GM10266 (cell line): ENCODE measurements at regions not wholly inside any gene's neighbourhood (a gene's known extent, or its start where the extent isn't known, plus 50 kb on each side); places are given as distances from the start of the nearest gene placed in this dataset.

Source experiments
- DNase-seq: peaks from one replicate; pipeline ENCODE4 v3.0.0; 2012; ENCODE audit errors: extremely low spot score
- TF ChIP-seq, protein P1 (sequence below): IDR thresholded peaks from 2 replicates; pipeline ENCODE4 v1.5.1; 2012; ENCODE audit warnings: mild to moderate bottlenecking, low read depth; ENCODE audit not compliant: control insufficient read depth, insufficient read depth; ENCODE audit errors: missing control alignments

DNA sequence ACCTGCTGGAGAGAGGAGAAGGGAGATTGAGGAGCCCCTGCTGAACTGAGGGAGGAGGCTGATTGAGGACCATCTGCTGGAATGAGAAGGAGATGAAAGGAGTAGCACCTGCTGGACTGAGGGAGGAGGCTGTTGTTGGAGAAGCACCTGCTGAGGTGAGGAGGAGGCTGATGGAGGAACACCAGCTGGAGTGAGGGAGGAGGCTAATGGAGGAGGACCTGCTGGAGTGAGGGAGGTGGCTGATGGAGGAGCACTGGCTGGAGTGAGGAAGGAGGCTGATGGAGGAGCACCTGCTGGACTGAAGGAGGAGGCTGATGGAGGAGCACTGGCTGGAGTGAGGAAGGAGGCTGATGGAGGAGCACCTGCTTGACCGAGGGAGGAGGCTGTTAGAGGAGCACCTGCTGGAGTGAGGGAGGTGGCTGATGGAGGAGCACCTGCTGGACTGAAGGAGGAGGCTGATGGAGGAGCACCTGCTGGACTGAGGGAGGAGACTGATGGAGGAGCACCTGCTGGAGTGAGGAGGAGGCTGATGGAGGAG lies 409.2 kb upstream of the MYT1L start:
- no peak for DNase-seq
- TF ChIP-seq, protein P1, sequence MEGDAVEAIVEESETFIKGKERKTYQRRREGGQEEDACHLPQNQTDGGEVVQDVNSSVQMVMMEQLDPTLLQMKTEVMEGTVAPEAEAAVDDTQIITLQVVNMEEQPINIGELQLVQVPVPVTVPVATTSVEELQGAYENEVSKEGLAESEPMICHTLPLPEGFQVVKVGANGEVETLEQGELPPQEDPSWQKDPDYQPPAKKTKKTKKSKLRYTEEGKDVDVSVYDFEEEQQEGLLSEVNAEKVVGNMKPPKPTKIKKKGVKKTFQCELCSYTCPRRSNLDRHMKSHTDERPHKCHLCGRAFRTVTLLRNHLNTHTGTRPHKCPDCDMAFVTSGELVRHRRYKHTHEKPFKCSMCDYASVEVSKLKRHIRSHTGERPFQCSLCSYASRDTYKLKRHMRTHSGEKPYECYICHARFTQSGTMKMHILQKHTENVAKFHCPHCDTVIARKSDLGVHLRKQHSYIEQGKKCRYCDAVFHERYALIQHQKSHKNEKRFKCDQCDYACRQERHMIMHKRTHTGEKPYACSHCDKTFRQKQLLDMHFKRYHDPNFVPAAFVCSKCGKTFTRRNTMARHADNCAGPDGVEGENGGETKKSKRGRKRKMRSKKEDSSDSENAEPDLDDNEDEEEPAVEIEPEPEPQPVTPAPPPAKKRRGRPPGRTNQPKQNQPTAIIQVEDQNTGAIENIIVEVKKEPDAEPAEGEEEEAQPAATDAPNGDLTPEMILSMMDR: no peak

DNA sequence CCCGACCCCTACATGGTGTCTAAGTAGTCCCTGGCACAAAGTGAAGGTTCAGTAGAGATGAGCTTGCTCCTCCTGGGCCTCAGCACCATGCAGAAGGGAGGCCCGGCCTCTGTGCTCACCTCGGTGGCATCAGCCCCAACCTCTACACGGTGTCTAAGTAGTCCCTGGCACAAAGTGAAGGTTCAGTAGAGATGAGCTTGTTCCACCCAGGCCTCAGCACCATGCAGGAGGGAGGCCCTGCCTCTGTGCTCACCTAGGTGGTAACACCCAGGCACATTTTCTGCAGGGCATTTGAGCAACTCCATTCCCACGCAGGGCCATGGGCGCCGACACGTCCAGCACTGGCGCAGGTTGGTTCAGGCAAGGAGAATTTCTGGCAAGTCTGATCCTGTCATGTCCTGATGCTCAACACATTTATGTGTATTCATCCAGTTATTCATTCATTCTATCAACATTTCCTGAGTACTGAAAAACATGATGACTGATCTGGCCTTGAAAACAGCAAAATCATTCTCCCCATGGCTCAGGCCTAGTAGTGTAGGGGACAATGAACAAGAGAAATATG lies 408.2 kb upstream of the MYT1L start:
- DNase-seq: no peak
- TF ChIP-seq, protein P1: no peak

DNA sequence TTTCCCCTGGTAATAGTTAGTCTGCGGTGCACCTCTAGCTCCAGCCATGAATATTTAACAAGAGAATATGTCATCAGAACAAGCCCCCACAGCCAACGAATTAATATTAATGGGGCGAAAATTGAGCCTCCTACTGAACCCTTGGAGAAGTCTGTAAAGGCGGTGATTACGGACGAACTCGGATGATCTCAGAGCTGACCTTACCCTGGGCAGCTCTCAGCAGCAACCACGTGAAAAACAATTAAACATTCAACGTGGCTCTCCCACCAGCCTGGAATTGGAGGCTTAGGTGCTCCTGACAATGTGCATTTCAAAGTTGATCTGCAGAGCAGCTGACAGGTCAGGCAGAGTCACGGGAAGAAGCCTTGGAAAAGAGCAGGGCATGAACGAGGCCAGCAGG lies 407.6 kb upstream of the MYT1L start:
- TF ChIP-seq, protein P1: no peak
- DNase-seq: no peak

DNA sequence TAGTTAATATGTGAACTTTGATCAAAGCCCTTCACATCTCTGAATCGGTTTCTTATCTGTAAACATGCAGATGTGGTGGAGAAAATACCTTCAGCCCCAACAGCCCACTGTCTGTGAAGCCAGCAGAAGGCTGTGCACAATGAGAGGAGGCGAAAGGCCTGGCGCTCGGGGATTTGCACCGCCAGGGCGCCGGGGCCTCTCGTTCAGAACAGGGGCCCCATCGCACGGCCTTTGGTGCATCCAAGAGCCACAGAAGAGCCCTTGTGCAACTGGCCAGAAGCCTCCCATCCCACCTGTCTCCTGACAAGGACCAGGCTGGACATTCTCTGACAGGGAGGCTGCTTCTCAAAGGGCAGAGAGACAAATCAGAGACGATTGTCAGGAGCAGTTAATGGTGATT lies 407.2 kb upstream of the MYT1L start:
- DNase-seq: no peak
- TF ChIP-seq, protein P1: no peak

DNA sequence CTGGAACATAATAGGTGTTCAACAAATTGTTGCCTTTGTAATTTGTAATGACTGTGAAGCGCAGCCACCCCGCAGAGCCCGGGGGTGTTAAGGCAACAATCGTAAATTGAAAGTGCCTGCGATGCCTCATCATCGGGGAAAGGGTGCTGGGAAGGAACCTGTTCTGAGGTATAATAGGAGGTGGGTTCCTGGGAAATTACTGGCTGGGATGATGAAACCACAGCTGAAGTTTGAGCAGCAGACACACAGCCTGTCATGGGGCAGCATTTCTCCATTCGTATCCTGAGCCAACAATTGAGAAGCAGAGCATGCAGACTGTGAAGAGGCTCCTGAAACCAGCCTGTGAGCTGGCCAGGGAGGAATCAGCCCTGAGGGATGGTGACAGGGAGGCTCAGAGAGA lies 404.0 kb upstream of the MYT1L start:
- TF ChIP-seq, protein P1: no peak
- no peak for DNase-seq

DNA sequence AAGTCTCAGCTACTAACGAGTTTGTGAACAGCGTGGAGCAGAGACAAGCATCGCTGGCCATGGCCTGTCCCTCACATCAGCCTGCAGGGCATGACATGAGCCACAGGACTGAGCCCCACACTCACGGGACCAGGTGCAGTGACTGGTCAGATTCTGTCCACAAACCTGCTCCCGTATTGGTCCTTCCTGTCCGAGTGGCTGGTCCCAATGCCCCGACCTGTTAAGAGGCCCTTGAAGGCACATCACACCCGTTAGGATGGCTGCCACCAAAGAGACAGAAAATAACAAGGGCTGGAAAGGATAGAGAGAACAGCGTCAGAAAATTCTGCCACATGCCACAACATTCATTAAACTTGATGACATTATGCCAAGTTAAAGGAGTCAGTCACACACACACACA lies 403.2 kb upstream of the MYT1L start:
- DNase-seq: no peak
- TF ChIP-seq, protein P1: no peak

DNA sequence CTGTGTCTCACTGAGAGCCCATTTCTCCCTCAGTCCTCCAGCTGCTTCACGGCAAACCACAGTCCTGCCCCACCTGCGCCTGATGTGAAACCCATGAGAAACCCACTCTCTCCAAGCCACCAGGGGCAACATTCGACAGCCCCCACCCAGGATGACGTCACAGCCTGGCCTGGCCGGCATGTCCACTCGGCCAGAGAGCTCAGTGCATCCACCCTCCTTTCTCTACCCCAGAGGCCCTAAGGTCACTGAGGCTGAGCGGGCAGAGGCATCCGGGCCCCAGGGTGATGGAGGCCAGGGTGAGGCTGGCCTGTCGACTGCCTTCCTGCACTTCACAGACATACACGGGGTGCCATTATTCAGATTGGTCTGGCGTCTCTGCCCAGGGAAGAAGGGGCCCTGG lies 402.7 kb upstream of the MYT1L start:
- TF ChIP-seq, protein P1: no peak
- DNase-seq: no peak
